Hepatocyte (in vitro differentiated cells): ENCODE measurements at regions not wholly inside any gene's neighbourhood (a gene's known extent, or its start where the extent isn't known, plus 50 kb on each side); places are given as distances from the start of the nearest gene placed in this dataset.
"Not testable (repeated sequence)": the region's sequence is repeated elsewhere in the genome, so short reads cannot be mapped to it uniquely, and the experiment has no call there.

ENCODE experiments used
- DNase-seq: peaks from one replicate; pipeline ENCODE4 v3.0.0-alpha.2; 2016; ENCODE audit warnings: low spot score
- H2AFZ ChIP-seq: fragments of 200-600 bp; sonication (generic); 2 replicates; pipeline ENCODE4 v1.6.0; 2016; ENCODE audit warnings: antibody characterized with exemption, mild to moderate bottlenecking
- H3K27ac ChIP-seq: fragments of 200-600 bp; sonication (generic); 2 replicates; pipeline ENCODE4 v1.5.1; 2016; ENCODE audit warnings: mild to moderate bottlenecking
- H3K27me3 ChIP-seq: fragments of 200-600 bp; sonication (generic); 2 replicates; pipeline ENCODE4 v1.6.1; 2016
- H3K36me3 ChIP-seq: fragments of 200-600 bp; sonication (generic); replicated peaks from 2 replicates; pipeline ENCODE4 v1.5.1; 2016; ENCODE audit warnings: low read depth; ENCODE audit not compliant: insufficient read depth
- H3K4me1 ChIP-seq: fragments of 200-600 bp; sonication (generic); 2 replicates; pipeline ENCODE4 v1.5.1; 2016; ENCODE audit warnings: mild to moderate bottlenecking, moderate library complexity; ENCODE audit not compliant: insufficient read depth
- H3K4me2 ChIP-seq: fragments of 200-600 bp; sonication (generic); 2 replicates; pipeline ENCODE4 v1.6.0; 2016
- H3K4me3 ChIP-seq: fragments of 200-600 bp; sonication (generic); 2 replicates; pipeline ENCODE4 v1.5.1; 2016; ENCODE audit warnings: mild to moderate bottlenecking
- H3K79me2 ChIP-seq: fragments of 200-600 bp; sonication (generic); 2 replicates; pipeline ENCODE4 v1.6.0; 2017; ENCODE audit warnings: mild to moderate bottlenecking
- H3K9me2 ChIP-seq: fragments of 200-600 bp; sonication (generic); replicated peaks from 2 replicates; pipeline ENCODE4 v1.6.0; 2017; ENCODE audit warnings: mild to moderate bottlenecking; ENCODE audit not compliant: insufficient read depth
- H3K9me3 ChIP-seq: fragments of 200-600 bp; sonication (generic); 2 replicates; pipeline ENCODE4 v1.5.1; 2016; ENCODE audit warnings: low read depth, mild to moderate bottlenecking
- H4K20me1 ChIP-seq: fragments of 200-600 bp; sonication (generic); 2 replicates; pipeline ENCODE4 v1.6.0; 2016; ENCODE audit warnings: mild to moderate bottlenecking; ENCODE audit not compliant: insufficient read depth, poor library complexity, severe bottlenecking
- EZH2 ChIP-seq: fragments of 200-600 bp; sonication (generic); IDR thresholded peaks from 2 replicates; pipeline ENCODE4 v1.6.1; 2016; ENCODE audit warnings: antibody characterized with exemption, mild to moderate bottlenecking, borderline replicate concordance
- EZH2phosphoT487 ChIP-seq: fragments of 200-600 bp; sonication (generic); IDR thresholded peaks from one replicate; pipeline ENCODE4 v1.6.1; 2018; ENCODE audit warnings: antibody characterized with exemption, mild to moderate bottlenecking, low read depth, moderate library complexity; ENCODE audit not compliant: unreplicated experiment, severe bottlenecking
- WGBS: methylation state at CpG from one replicate; pipeline ENCODE4 v1.1.6; 2016; ENCODE audit warnings: low lambda C conversion rate; ENCODE audit errors: missing lambda C conversion rate; 5-methylcytosine and 5-hydroxymethylcytosine counted together
- TF ChIP-seq, protein P1 (sequence below): fragments of 200-600 bp; sonication (generic); IDR thresholded peaks from 2 replicates; pipeline ENCODE4 v1.5.1; 2016; ENCODE audit warnings: antibody characterized with exemption, mild to moderate bottlenecking; ENCODE audit not compliant: poor library complexity

- H3K36me3 ChIP-seq = no peaks in the 10 kb centered on the region
- H4K20me1 ChIP-seq = no peaks in the 10 kb centered on the region
- no peaks in the 10 kb centered on the region for H3K9me2 ChIP-seq
- no peak overlapping the region for H3K4me3 ChIP-seq
- H2AFZ ChIP-seq = no peak overlapping the region
- H3K9me3 ChIP-seq = no peaks in the 10 kb centered on the region
- H3K4me2 ChIP-seq = no peak overlapping the region
- H3K27me3 ChIP-seq = no peaks in the 10 kb centered on the region
- WGBS = 95% methylated on average over 8 of the region's 8 CpGs
- H3K27ac ChIP-seq = no peak overlapping the region
- H3K79me2 ChIP-seq = no peaks in the 10 kb centered on the region
- TF ChIP-seq EZH2phosphoT487 = no peak
- no peak for TF ChIP-seq EZH2
- TF ChIP-seq, protein P1, sequence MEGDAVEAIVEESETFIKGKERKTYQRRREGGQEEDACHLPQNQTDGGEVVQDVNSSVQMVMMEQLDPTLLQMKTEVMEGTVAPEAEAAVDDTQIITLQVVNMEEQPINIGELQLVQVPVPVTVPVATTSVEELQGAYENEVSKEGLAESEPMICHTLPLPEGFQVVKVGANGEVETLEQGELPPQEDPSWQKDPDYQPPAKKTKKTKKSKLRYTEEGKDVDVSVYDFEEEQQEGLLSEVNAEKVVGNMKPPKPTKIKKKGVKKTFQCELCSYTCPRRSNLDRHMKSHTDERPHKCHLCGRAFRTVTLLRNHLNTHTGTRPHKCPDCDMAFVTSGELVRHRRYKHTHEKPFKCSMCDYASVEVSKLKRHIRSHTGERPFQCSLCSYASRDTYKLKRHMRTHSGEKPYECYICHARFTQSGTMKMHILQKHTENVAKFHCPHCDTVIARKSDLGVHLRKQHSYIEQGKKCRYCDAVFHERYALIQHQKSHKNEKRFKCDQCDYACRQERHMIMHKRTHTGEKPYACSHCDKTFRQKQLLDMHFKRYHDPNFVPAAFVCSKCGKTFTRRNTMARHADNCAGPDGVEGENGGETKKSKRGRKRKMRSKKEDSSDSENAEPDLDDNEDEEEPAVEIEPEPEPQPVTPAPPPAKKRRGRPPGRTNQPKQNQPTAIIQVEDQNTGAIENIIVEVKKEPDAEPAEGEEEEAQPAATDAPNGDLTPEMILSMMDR = no peak
- no peak for DNase-seq
- H3K4me1 ChIP-seq = no peaks in the 10 kb centered on the region
Observed at GRCh38 chr7:66466081-66466600, 162.5 kb upstream of the KCTD7 start.

- Histone ChIP-seq H3K36me3 (no peaks in the 10 kb centered on the region), H4K20me1 (no peaks in the 10 kb centered on the region), H2AFZ (no peak overlapping the region), H3K27me3 (no peaks in the 10 kb centered on the region), H3K9me2 (no peaks in the 10 kb centered on the region), H3K4me1 (no peaks in the 10 kb centered on the region), H3K27ac (no peak overlapping the region), H3K4me3 (no peak overlapping the region), H3K4me2 (no peak overlapping the region), H3K9me3 (no peaks in the 10 kb centered on the region), H3K79me2 (no peaks in the 10 kb centered on the region)
- TF ChIP-seq EZH2phosphoT487 (no peak), EZH2 (no peak)
- TF ChIP-seq, protein P1 = no peak
- DNase-seq = no peak
- WGBS = 94% methylated on average over 2 of the region's 2 CpGs
Observed at GRCh38 chr7:66467887-66468286, 160.8 kb upstream of the KCTD7 start.

GRCh38 chr7:66473064-66473463 lies 155.6 kb upstream of the KCTD7 start:
- not testable (repeated sequence) for H3K27ac ChIP-seq, H3K9me2 ChIP-seq, H2AFZ ChIP-seq, H3K9me3 ChIP-seq, H3K27me3 ChIP-seq, H3K4me1 ChIP-seq, DNase-seq, H3K4me2 ChIP-seq, H4K20me1 ChIP-seq, H3K36me3 ChIP-seq, H3K4me3 ChIP-seq, H3K79me2 ChIP-seq
- WGBS = 90% methylated on average over 3 of the region's 3 CpGs

GRCh38 chr7:66474441-66474840 lies 154.2 kb upstream of the KCTD7 start:
- Histone ChIP-seq H3K9me3 (no peaks in the 10 kb centered on the region), H2AFZ (no peak overlapping the region), H3K27ac (no peak overlapping the region), H3K4me2 (no peak overlapping the region), H3K4me1 (no peaks in the 10 kb centered on the region), H3K9me2 (no peaks in the 10 kb centered on the region), H3K79me2 (no peaks in the 10 kb centered on the region), H3K36me3 (no peaks in the 10 kb centered on the region), H4K20me1 (no peaks in the 10 kb centered on the region), H3K4me3 (no peak overlapping the region), H3K27me3 (no peaks in the 10 kb centered on the region)
- TF ChIP-seq, protein P1 = no peak
- TF ChIP-seq EZH2phosphoT487 = no peak
- no peak for TF ChIP-seq EZH2
- DNase-seq = no peak
- 98% methylated on average over 44 of the region's 45 CpGs for WGBS

DNA sequence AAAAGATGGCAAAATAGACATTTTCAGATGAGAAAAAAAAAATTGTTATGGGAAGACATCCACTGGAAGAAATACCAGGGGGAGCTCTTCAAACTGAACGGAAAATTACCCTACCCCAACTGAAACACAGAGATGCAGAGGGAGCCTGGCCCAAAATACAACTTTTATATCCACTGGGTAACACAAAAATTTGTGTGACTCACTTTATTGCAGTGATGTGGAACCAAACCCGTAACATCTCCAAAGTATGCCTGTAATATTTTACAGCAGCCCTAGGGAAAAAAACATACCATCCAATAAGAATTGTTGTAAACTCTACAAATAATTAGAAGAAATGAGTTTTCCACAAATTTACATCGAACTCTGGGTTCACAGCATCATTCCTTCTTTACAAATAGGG lies 152.6 kb upstream of the KCTD7 start:
- H4K20me1 ChIP-seq, H3K27me3 ChIP-seq, H3K9me3 ChIP-seq, H3K4me1 ChIP-seq, H3K4me3 ChIP-seq, H3K9me2 ChIP-seq, DNase-seq, H3K4me2 ChIP-seq, H2AFZ ChIP-seq, H3K27ac ChIP-seq, H3K79me2 ChIP-seq, H3K36me3 ChIP-seq: not testable (repeated sequence)
- 84% methylated on average over 3 of the region's 3 CpGs for WGBS

DNA sequence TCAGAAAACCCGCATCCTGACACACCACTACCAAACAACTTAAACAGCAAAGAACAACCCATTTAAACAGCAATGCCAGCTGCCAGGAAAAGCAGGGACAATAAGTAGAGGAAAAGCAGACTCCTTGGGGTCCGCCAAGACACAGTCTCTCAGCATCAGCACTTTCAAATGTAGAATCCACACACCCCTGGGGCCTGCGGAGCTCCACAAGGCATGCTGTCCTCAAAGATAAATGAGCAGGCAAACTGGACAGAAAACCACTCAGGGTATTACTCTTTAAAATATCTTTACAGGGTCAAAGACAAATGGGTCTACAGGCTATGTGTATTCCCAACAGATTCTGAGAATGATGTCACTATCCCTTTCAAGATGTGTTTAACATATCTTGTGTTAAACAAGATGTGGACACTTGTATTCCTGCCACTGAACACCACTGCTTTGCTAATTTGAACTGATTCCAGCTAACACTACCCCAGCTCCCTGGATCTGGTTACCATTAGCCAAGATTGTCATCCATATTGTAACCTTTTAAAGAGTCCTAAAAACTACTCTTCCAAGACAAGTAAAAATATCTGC lies 150.8 kb upstream of the KCTD7 start:
- 87% methylated on average over 3 of the region's 3 CpGs for WGBS
- not testable (repeated sequence) for H3K4me3 ChIP-seq, H3K9me3 ChIP-seq, H3K27ac ChIP-seq, H3K27me3 ChIP-seq, H3K36me3 ChIP-seq, DNase-seq, H3K4me2 ChIP-seq, H4K20me1 ChIP-seq, H3K79me2 ChIP-seq, H3K9me2 ChIP-seq, H2AFZ ChIP-seq, H3K4me1 ChIP-seq
